SK-N-SH (cell line): ENCODE measurements at regions not wholly inside any gene's neighbourhood (a gene's known extent, or its start where the extent isn't known, plus 50 kb on each side); places are given as distances from the start of the nearest gene placed in this dataset.

Experiments
- CTCF ChIA-PET: fragments of 300-600, 350-600 bp; formaldehyde crosslinking; extraction: SDS; loops from one replicate; lab custom pipeline; 2021; lab: Yijun Ruan, JAX
- POLR2A ChIA-PET: fragments of 350-600 bp; sonication (Branson Sonifier 250); formaldehyde crosslinking; extraction: SDS; loops from one replicate; lab custom pipeline; 2020; ENCODE audit warnings: antibody characterized with exemption, inconsistent platforms; lab: Yijun Ruan, JAX
- DNase-seq: peaks from one replicate; pipeline ENCODE4 v3.0.0; 2012
- H2AFZ ChIP-seq: fragments of 200-600 bp; sonication (generic); 2 replicates; pipeline ENCODE4 v1.8.1; 2016; ENCODE audit warnings: antibody characterized with exemption, mild to moderate bottlenecking, low read depth
- H3F3A ChIP-seq: fragments of 200-600 bp; sonication (generic); replicated peaks from 2 replicates; pipeline ENCODE3; 2016; ENCODE audit warnings: antibody characterized with exemption, mild to moderate bottlenecking; ENCODE audit not compliant: insufficient read depth
- H3K27ac ChIP-seq, 2 experiments: fragments of 200-500 bp in 1 of 2; fragments of 200-600 bp in 1 of 2; sonication (Bioruptor generic) in 1 of 2; sonication (generic), shearing (Covaris generic) in 1 of 2; 2 replicates each; pipeline versions ENCODE4 v1.5.1 to v1.6.1; 2014 to 2016; ENCODE audit warnings: low read depth in 2 of 2, inconsistent platforms in 1 of 2, low read length in 1 of 2, mild to moderate bottlenecking in 1 of 2, mixed read lengths in 1 of 2
- H3K27me3 ChIP-seq: fragments of 200-600 bp; sonication (generic), shearing (Covaris generic); 2 replicates; pipeline ENCODE4 v1.6.1; 2016; ENCODE audit warnings: mixed run types; ENCODE audit not compliant: insufficient read depth
- H3K36me3 ChIP-seq, 2 experiments: fragments of 200-500 bp in 1 of 2; fragments of 200-600 bp in 1 of 2; sonication (Bioruptor generic) in 1 of 2; sonication (generic) in 1 of 2; replicated peaks in 1 of 2; 2 replicates each; pipeline versions ENCODE3 to v1.5.1; 2014 to 2016; ENCODE audit warnings: low read length in 1 of 2, mild to moderate bottlenecking in 1 of 2; ENCODE audit not compliant: insufficient read depth in 2 of 2, control insufficient read depth in 1 of 2
- H3K4me1 ChIP-seq, 2 experiments: fragments of 200-500 bp in 1 of 2; fragments of 200-600 bp in 1 of 2; sonication (Bioruptor generic) in 1 of 2; sonication (generic), shearing (Covaris generic) in 1 of 2; 2 replicates each; pipeline versions ENCODE4 v1.5.1 to v1.6.1; 2014 to 2016; ENCODE audit warnings: low read depth in 1 of 2, low read length in 1 of 2, mixed run types in 1 of 2; ENCODE audit not compliant: insufficient read depth in 2 of 2, control insufficient read depth in 1 of 2
- H3K4me2 ChIP-seq: fragments of 200-600 bp; sonication (generic), shearing (Covaris generic); 2 replicates; pipeline ENCODE4 v1.6.1; 2017; ENCODE audit warnings: mixed run types
- H3K4me3 ChIP-seq, 2 experiments: fragments of 200-500 bp in 1 of 2; fragments of 200-600 bp in 1 of 2; sonication (Bioruptor generic) in 1 of 2; sonication (generic), shearing (Covaris generic) in 1 of 2; 2 replicates each; pipeline versions ENCODE4 v1.5.1 to v1.8.1; 2014 to 2016; ENCODE audit warnings: low read depth in 2 of 2, inconsistent platforms in 1 of 2, low read length in 1 of 2, mild to moderate bottlenecking in 1 of 2, mixed read lengths in 1 of 2, moderate library complexity in 1 of 2
- H3K79me2 ChIP-seq: fragments of 200-600 bp; sonication (generic); 2 replicates; pipeline ENCODE4 v1.8.1; 2017; ENCODE audit warnings: mild to moderate bottlenecking; ENCODE audit not compliant: insufficient read depth
- H3K9ac ChIP-seq: fragments of 200-600 bp; sonication (generic); 2 replicates; pipeline ENCODE4 v1.6.1; 2017; ENCODE audit warnings: mixed run types
- H3K9me2 ChIP-seq: fragments of 200-600 bp; sonication (generic); 2 replicates; pipeline ENCODE4 v1.6.1; 2017; ENCODE audit warnings: mixed run types
- H3K9me3 ChIP-seq: fragments of 200-600 bp; sonication (generic); 2 replicates; pipeline ENCODE4 v1.6.1; 2017; ENCODE audit warnings: mixed run types, mild to moderate bottlenecking, moderate library complexity
- H4K20me1 ChIP-seq: fragments of 200-600 bp; sonication (generic); 2 replicates; pipeline ENCODE4 v1.6.1; 2017; ENCODE audit warnings: mild to moderate bottlenecking, mixed run types; ENCODE audit not compliant: insufficient read depth
- ELF1 ChIP-seq: IDR thresholded peaks from 2 replicates; pipeline ENCODE4 v1.4.0; 2012
- FOXM1 ChIP-seq: IDR thresholded peaks from 2 replicates; pipeline ENCODE4 v1.4.0; 2012; ENCODE audit warnings: low read depth, mild to moderate bottlenecking
- GATA2 ChIP-seq: sonication (generic); formaldehyde crosslinking; IDR thresholded peaks from 2 replicates; pipeline ENCODE4 v1.5.0; 2020; ENCODE audit warnings: mild to moderate bottlenecking, missing genetic modification reagents
- JUND ChIP-seq: IDR thresholded peaks from 2 replicates; pipeline ENCODE4 v1.4.0; 2012
- MEF2A ChIP-seq: IDR thresholded peaks from 2 replicates; pipeline ENCODE4 v1.4.0; 2012; ENCODE audit warnings: low read depth, borderline replicate concordance
- MXI1 ChIP-seq: IDR thresholded peaks from 2 replicates; pipeline ENCODE4 v1.6.1; 2012; ENCODE audit warnings: mild to moderate bottlenecking, low read depth, low read length, improper control_type of control experiment
- NFIC ChIP-seq: IDR thresholded peaks from 2 replicates; pipeline ENCODE4 v1.4.0; 2012; ENCODE audit warnings: borderline replicate concordance
- POLR2AphosphoS5 ChIP-seq: IDR thresholded peaks from 2 replicates; pipeline ENCODE4 v1.6.1; 2012; ENCODE audit warnings: low read depth, low read length
- RAD21 ChIP-seq: IDR thresholded peaks from 2 replicates; pipeline ENCODE4 v1.6.1; 2012; ENCODE audit warnings: mild to moderate bottlenecking, low read length
- RCOR1 ChIP-seq: fragments of 150-350 bp; IDR thresholded peaks from 2 replicates; pipeline ENCODE4 v1.6.1; 2017; ENCODE audit warnings: antibody characterized with exemption, low read length
- RFX5 ChIP-seq: IDR thresholded peaks from 2 replicates; pipeline ENCODE4 v1.6.1; 2012; ENCODE audit warnings: mild to moderate bottlenecking, improper control_type of control experiment, low read length
- RXRA ChIP-seq: IDR thresholded peaks from 2 replicates; pipeline ENCODE4 v1.4.0; 2012; ENCODE audit warnings: low read depth, mild to moderate bottlenecking, borderline replicate concordance
- SIN3A ChIP-seq: IDR thresholded peaks from 2 replicates; pipeline ENCODE4 v1.6.1; 2012; ENCODE audit warnings: low read depth, mild to moderate bottlenecking, low read length, moderate library complexity, borderline replicate concordance
- SMC3 ChIP-seq: IDR thresholded peaks from 2 replicates; pipeline ENCODE4 v1.6.1; 2012; ENCODE audit warnings: low read depth, low read length, improper control_type of control experiment
- TAF1 ChIP-seq: IDR thresholded peaks from 2 replicates; pipeline ENCODE4 v1.6.1; 2012; ENCODE audit warnings: low read depth, mild to moderate bottlenecking, low read length, moderate library complexity, borderline replicate concordance
- TCF12 ChIP-seq: IDR thresholded peaks from 2 replicates; pipeline ENCODE4 v1.4.0; 2012
- TEAD4 ChIP-seq: IDR thresholded peaks from 2 replicates; pipeline ENCODE4 v1.4.0; 2012; ENCODE audit warnings: mild to moderate bottlenecking, borderline replicate concordance; ENCODE audit not compliant: insufficient read depth
- WGBS: methylation state at CpG from one replicate; pipeline ENCODE4 v1.1.6; 2017; ENCODE audit warnings: low lambda C conversion rate; 5-methylcytosine and 5-hydroxymethylcytosine counted together
- TF ChIP-seq, protein P1 (sequence below): IDR thresholded peaks from 2 replicates; pipeline ENCODE4 v1.6.1; 2012; ENCODE audit warnings: mild to moderate bottlenecking, low read depth, low read length, moderate library complexity
- TF ChIP-seq, protein P2 (sequence below): IDR thresholded peaks from 2 replicates; pipeline ENCODE4; 2012
- TF ChIP-seq, protein P3 (sequence below): IDR thresholded peaks from 2 replicates; pipeline ENCODE4 v1.4.0; 2012; ENCODE audit warnings: low read depth
- TF ChIP-seq, protein P4 (sequence below): IDR thresholded peaks from 2 replicates; pipeline ENCODE4 v1.4.0; 2012; ENCODE audit warnings: low read depth, borderline replicate concordance

DNA sequence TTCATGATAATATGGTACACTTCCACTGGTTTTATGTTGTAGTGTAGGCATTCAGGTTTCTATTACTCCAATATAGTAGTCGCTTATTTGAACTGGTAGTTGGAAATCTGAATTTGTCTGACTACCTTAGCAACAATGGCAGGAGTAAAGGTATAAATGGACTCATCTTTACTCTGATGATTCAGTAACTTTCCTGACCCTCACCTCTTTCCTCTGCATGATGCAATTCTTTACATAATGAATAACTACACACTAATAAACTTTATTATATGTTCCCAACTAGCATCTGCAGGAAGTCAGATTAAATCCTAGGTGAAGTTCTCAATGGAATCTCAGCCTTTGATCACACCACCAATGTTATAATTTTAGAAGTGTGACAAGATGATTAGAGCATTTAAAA lies 70.5 kb upstream of the ATP2B1 start (continued):
- TF ChIP-seq, protein P1, sequence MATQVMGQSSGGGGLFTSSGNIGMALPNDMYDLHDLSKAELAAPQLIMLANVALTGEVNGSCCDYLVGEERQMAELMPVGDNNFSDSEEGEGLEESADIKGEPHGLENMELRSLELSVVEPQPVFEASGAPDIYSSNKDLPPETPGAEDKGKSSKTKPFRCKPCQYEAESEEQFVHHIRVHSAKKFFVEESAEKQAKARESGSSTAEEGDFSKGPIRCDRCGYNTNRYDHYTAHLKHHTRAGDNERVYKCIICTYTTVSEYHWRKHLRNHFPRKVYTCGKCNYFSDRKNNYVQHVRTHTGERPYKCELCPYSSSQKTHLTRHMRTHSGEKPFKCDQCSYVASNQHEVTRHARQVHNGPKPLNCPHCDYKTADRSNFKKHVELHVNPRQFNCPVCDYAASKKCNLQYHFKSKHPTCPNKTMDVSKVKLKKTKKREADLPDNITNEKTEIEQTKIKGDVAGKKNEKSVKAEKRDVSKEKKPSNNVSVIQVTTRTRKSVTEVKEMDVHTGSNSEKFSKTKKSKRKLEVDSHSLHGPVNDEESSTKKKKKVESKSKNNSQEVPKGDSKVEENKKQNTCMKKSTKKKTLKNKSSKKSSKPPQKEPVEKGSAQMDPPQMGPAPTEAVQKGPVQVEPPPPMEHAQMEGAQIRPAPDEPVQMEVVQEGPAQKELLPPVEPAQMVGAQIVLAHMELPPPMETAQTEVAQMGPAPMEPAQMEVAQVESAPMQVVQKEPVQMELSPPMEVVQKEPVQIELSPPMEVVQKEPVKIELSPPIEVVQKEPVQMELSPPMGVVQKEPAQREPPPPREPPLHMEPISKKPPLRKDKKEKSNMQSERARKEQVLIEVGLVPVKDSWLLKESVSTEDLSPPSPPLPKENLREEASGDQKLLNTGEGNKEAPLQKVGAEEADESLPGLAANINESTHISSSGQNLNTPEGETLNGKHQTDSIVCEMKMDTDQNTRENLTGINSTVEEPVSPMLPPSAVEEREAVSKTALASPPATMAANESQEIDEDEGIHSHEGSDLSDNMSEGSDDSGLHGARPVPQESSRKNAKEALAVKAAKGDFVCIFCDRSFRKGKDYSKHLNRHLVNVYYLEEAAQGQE: no peak
- TF ChIP-seq, protein P2, sequence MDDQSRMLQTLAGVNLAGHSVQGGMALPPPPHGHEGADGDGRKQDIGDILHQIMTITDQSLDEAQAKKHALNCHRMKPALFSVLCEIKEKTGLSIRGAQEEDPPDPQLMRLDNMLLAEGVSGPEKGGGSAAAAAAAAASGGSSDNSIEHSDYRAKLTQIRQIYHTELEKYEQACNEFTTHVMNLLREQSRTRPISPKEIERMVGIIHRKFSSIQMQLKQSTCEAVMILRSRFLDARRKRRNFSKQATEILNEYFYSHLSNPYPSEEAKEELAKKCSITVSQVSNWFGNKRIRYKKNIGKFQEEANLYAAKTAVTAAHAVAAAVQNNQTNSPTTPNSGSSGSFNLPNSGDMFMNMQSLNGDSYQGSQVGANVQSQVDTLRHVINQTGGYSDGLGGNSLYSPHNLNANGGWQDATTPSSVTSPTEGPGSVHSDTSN: no peak
- no peak for TF ChIP-seq NFIC
- TF ChIP-seq POLR2AphosphoS5: no peak
- TF ChIP-seq TEAD4: no peak
- no peak for TF ChIP-seq ELF1

DNA sequence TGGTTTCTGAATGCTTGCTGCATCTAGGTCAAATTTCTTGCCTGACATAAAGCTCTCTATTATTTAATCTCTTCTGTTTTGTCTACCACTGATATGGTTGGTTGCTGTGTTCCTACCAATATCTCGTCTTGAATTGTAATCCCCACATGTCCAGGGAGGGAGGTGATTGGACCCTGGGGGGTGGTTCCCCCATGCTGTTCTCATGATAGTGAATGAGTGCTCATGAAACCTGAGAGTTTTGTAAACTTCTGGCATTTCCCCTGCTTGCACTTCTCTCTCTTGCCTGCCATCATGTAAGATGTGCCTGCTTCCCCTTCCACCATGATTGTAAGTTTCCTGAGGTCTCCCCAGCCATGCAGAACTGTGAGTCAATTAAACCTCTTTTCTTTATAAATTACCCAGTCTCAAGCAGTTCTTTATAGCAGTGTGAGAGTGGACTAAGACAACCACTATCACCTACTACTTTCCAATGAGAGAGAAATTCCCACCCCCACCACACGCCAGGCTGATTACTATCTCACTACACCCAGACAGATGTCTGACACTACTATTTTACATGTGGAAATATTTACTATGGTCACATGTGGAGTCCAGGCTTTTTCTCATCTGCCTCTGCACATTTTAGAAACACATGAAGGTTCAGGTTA lies 69.2 kb upstream of the ATP2B1 start:
- Histone ChIP-seq H3K4me3 (no peak overlapping the region), H2AFZ (no peak overlapping the region), H3K4me1 (no peaks in the 10 kb centered on the region; a peak in 1 of 4 replicates), H3K36me3 (no peaks in the 10 kb centered on the region), H3K9ac (no peak overlapping the region), H3K79me2 (no peaks in the 10 kb centered on the region), H3K9me3 (no peaks in the 10 kb centered on the region), H3K27me3 (no peaks in the 10 kb centered on the region), H3F3A (no peaks in the 10 kb centered on the region), H4K20me1 (no peaks in the 10 kb centered on the region), H3K9me2 (no peaks in the 10 kb centered on the region)
- ChIA-PET CTCF (no interaction called here), POLR2A (no interaction called here)
- TF ChIP-seq JUND: no peak
- TF ChIP-seq RAD21: no peak
- no peak for TF ChIP-seq TAF1
- TF ChIP-seq, protein P3, sequence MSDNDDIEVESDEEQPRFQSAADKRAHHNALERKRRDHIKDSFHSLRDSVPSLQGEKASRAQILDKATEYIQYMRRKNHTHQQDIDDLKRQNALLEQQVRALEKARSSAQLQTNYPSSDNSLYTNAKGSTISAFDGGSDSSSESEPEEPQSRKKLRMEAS: no peak
- no peak for TF ChIP-seq POLR2AphosphoS5
- TF ChIP-seq RFX5: no peak
- TF ChIP-seq, protein P2: no peak
- no peak for TF ChIP-seq SMC3
- TF ChIP-seq SIN3A: no peak
- TF ChIP-seq ELF1: no peak
- no peak for TF ChIP-seq MEF2A
- no peak for TF ChIP-seq TEAD4
- no peak for TF ChIP-seq RCOR1
- TF ChIP-seq MXI1: no peak
- no peak for TF ChIP-seq RXRA
- TF ChIP-seq GATA2 (CRISPR knock-in tag): no peak
- no peak for TF ChIP-seq TCF12
- no peak for TF ChIP-seq FOXM1
- TF ChIP-seq, protein P4, sequence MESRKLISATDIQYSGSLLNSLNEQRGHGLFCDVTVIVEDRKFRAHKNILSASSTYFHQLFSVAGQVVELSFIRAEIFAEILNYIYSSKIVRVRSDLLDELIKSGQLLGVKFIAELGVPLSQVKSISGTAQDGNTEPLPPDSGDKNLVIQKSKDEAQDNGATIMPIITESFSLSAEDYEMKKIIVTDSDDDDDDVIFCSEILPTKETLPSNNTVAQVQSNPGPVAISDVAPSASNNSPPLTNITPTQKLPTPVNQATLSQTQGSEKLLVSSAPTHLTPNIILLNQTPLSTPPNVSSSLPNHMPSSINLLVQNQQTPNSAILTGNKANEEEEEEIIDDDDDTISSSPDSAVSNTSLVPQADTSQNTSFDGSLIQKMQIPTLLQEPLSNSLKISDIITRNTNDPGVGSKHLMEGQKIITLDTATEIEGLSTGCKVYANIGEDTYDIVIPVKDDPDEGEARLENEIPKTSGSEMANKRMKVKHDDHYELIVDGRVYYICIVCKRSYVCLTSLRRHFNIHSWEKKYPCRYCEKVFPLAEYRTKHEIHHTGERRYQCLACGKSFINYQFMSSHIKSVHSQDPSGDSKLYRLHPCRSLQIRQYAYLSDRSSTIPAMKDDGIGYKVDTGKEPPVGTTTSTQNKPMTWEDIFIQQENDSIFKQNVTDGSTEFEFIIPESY: no peak
- TF ChIP-seq, all 33 proteins: peak for 0
- no peak overlapping the region for H3K4me2 ChIP-seq
- DNase-seq: peak; percentile 20
- 92% methylated on average over 2 of the region's 2 CpGs for WGBS
- no peak overlapping the region for H3K27ac ChIP-seq
